Cardiac muscle cell (in vitro differentiated cells and primary cell): ENCODE measurements at regions not wholly inside any gene's neighbourhood (a gene's known extent, or its start where the extent isn't known, plus 50 kb on each side); places are given as distances from the start of the nearest gene placed in this dataset.

Experiments used
- DNase-seq, 2 donors: peaks; one replicate each; pipeline versions ENCODE4 v3.0.0 to v3.0.0-alpha.2; 2010 to 2017; ENCODE audit warnings: low read depth in 1 of 2, low spot score in 1 of 2
- H3K27ac ChIP-seq: fragments of 200-600 bp; sonication (generic); 2 replicates; pipeline ENCODE4 v1.5.1; 2016
- H3K27me3 ChIP-seq: fragments of 200-600 bp; sonication (generic); 2 replicates; pipeline ENCODE4 v1.6.0; 2016; ENCODE audit warnings: control low read depth
- H3K36me3 ChIP-seq: fragments of 200-600 bp; sonication (generic); 2 replicates; pipeline ENCODE4 v1.5.1; 2016; ENCODE audit warnings: control low read depth
- H3K4me1 ChIP-seq: fragments of 200-600 bp; sonication (generic); 2 replicates; pipeline ENCODE4 v1.8.1; 2017; ENCODE audit warnings: low read depth, mild to moderate bottlenecking, mixed run types
- H3K4me3 ChIP-seq: fragments of 200-600 bp; sonication (generic); 2 replicates; pipeline ENCODE4 v1.5.1; 2016; ENCODE audit warnings: mild to moderate bottlenecking
- H3K9me3 ChIP-seq: fragments of 200-600 bp; sonication (generic); 2 replicates; pipeline ENCODE4 v1.5.1; 2017; ENCODE audit warnings: low read depth, mild to moderate bottlenecking, control low read depth
- TF ChIP-seq, protein P1 (sequence below): IDR thresholded peaks from 2 replicates; pipeline ENCODE4 v1.5.1; 2012; ENCODE audit warnings: low read depth, mild to moderate bottlenecking, low read length

DNA sequence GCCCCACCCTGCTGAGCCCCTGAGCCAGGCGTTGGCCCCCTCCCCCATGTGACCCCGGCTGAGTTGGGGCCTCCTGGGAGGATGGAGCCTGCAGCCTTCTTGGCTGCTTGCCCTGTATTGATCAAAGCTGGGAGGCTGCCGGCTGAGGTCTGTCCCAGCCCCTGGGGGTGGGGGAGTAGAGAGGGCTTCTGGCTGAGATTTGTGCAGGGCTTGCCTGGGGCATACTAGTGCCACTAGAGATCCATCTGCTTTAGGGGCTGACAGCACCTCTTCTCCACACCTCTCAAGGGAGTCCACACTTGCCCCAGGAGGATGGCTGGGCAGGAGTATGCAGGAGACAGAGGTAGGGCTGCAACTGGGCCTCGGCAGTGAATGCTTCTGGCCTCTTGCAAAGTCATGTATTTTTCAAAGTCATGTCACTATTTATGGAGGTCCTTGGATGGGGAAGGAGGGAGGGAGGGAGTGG lies 53.6 kb upstream of the SSBP3 start:
- H3K4me1 ChIP-seq = peaks cover 54% of the 10 kb centered on the region
- no peaks in the 10 kb centered on the region for H3K27me3 ChIP-seq
- TF ChIP-seq, protein P1, sequence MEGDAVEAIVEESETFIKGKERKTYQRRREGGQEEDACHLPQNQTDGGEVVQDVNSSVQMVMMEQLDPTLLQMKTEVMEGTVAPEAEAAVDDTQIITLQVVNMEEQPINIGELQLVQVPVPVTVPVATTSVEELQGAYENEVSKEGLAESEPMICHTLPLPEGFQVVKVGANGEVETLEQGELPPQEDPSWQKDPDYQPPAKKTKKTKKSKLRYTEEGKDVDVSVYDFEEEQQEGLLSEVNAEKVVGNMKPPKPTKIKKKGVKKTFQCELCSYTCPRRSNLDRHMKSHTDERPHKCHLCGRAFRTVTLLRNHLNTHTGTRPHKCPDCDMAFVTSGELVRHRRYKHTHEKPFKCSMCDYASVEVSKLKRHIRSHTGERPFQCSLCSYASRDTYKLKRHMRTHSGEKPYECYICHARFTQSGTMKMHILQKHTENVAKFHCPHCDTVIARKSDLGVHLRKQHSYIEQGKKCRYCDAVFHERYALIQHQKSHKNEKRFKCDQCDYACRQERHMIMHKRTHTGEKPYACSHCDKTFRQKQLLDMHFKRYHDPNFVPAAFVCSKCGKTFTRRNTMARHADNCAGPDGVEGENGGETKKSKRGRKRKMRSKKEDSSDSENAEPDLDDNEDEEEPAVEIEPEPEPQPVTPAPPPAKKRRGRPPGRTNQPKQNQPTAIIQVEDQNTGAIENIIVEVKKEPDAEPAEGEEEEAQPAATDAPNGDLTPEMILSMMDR = no peak
- peak overlapping the region; percentile 85 for H3K27ac ChIP-seq
- no peak overlapping the region for H3K4me3 ChIP-seq
- peak in 1 of 2 donors; percentile 77 for DNase-seq
- no peaks in the 10 kb centered on the region for H3K36me3 ChIP-seq
- H3K9me3 ChIP-seq = no peaks in the 10 kb centered on the region

DNA sequence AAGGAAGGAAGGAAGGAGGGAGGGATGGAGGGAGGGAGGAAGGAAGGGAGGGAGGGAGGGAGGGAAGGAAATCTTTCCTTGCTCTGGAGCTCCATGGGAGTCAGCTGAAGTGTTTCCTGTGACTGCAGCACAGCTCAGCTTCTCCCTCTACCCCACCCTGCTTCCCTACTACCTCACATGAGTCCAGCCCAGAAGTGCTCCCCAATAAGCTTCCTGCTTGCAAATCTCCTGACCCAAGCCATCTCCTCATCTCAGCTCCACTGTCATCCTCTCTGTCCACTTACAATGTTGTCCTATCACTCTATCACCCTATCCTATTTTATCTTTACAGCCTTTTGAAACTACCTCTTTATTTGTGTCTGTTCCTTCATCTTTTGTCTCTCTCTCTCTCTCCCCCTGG lies 52.9 kb upstream of the SSBP3 start:
- Histone ChIP-seq H3K9me3 (no peaks in the 10 kb centered on the region), H3K4me3 (no peak overlapping the region), H3K27me3 (no peaks in the 10 kb centered on the region), H3K4me1 (peaks cover 48% of the 10 kb centered on the region), H3K36me3 (no peaks in the 10 kb centered on the region), H3K27ac (peak overlapping the region; percentile 85)
- DNase-seq = no peak
- TF ChIP-seq, protein P1 = no peak

DNA sequence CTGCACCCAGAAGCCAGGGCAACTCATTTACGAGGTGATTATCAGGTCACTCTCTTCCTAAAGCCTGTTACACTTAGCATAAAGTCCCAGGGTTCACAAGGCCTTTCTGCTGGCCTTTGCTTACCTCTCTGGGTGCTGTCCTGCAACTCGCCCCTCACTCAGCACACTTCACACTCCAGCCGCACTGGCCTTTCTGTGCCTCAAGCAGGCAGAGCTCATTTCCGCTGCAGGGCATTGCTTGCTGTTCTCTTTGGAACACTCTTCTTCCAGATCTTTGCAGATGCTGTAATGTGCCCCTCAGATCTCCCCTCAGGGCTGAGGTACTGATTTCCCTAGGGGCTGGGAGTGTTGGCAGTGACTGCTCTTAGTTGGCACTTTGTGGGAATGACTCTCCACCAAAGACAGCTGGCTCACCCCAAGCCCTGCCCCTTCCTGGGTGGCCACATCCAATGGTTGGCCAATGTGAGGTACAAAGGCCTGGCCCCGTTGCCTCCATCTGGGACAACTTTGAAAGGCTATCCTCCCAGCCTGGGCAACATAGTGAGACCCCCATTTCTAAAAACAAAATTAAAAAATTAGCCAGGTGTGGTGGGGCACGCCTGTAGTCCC lies 50.8 kb upstream of the SSBP3 start:
- peak overlapping the region; percentile 77 for H3K27ac ChIP-seq
- no peaks in the 10 kb centered on the region for H3K27me3 ChIP-seq
- H3K4me1 ChIP-seq = peaks cover 27% of the 10 kb centered on the region
- TF ChIP-seq, protein P1 = no peak
- no peaks in the 10 kb centered on the region for H3K9me3 ChIP-seq
- no peaks in the 10 kb centered on the region for H3K36me3 ChIP-seq
- no peak overlapping the region for H3K4me3 ChIP-seq
- no peak for DNase-seq

DNA sequence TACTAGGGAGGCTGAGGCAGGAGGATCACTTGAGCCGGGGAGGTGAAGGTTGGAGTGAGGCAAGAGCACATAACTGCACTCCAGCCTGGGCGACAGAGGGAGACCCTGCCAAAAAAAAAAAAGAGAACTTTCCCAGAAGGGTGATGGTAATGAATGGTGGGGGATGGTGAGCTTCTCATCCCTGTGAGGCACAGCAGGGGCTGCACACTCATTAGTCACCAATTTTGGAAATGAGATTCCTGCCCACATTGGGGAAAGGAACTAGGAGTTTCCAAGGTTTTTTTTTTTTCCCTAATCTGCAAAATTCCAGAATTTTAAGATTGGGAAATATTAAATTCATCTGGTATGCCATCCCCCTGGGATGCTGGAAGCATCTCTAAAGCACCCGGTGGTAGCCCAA lies 50.2 kb upstream of the SSBP3 start:
- Histone ChIP-seq H3K27me3 (no peaks in the 10 kb centered on the region), H3K4me3 (no peak overlapping the region), H3K4me1 (peaks cover 24% of the 10 kb centered on the region), H3K9me3 (no peaks in the 10 kb centered on the region), H3K27ac (no peak overlapping the region), H3K36me3 (no peaks in the 10 kb centered on the region)
- TF ChIP-seq, protein P1 = no peak
- peak in 1 of 2 donors; percentile 47 for DNase-seq
